Stimulated activated CD4-positive, alpha-beta T cell treated with anti-CD3 and anti-CD28 coated beads, Interleukin-1b, Interleukin-23, amount 100 ng/mL, for 24 hours (primary cell): ENCODE measurements at regions not wholly inside any gene's neighbourhood (a gene's known extent, or its start where the extent isn't known, plus 50 kb on each side); places are given as distances from the start of the nearest gene placed in this dataset.
"Not testable (repeated sequence)": the region's sequence is repeated elsewhere in the genome, so short reads cannot be mapped to it uniquely, and the experiment has no call there.

Experiments
- DNase-seq, 4 experiments: peaks; one replicate each; pipeline ENCODE4 v3.0.0-alpha.2; 2020; ENCODE audit warnings: low read depth in 4 of 4, low spot score in 1 of 4

DNA sequence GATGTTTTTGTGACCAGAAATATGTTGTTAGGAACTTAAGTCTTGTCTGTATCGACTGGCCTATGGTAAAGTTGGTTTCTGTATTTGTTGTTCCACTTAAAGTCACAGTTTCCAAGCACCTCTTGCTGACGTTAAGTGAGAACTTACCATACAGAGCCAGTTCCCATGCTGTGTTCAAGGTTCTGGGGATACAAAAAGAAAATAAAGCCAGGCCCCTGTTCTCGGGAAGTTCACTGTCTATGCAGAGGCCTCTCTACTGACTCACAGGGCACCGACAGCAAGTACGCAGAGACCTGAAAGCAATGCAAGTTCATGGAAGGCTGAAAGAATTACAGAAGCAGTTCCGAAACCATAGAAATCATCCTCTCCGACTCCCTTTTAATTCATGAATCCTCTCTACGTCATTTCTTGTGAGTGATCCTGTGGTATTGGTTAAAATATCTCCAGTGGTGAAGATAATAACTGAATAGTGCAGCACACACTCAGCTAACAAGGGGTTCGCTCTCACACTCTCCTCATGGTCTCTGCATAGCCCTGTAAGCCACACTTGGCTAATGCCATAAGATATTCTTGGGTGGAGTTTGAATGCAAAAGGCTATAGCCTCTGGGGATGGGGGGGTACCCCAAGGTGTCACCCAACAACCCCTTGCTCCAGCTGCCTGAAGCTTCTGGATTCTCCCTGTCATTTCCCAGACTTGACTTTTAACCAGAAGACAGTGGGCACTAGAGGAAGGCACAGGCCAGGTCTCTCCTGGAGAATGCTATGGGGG is 91.2 kb upstream of the EXOC2 start:
- no peak for DNase-seq

GRCh38 chr6:782141-782540 is 89.2 kb upstream of the EXOC2 start:
- no peak for DNase-seq

- no peak for DNase-seq
These were observed 88.5 kb upstream of the EXOC2 start for GRCh38 chr6:781350-781961.

DNA sequence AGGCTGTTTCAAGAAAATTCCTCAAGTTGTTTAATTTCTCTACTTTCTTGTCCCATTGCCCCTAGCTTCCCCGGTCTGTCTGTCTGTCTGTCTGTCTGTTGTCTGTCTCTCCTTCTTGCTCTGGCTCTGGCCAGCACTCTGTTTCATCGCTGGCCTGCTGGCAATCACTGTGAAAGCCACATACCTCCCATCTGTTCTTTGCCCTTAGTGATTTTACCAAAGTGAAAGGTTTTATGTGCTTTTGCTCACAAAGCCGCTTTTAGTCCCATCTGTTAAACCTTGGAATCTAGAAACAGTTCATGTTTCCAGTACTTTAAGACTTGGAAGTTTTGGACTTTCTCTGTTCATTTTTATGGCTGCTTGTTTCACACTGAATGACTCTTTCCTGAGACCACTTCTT is 87.8 kb upstream of the EXOC2 start:
- DNase-seq, result no peak

DNA sequence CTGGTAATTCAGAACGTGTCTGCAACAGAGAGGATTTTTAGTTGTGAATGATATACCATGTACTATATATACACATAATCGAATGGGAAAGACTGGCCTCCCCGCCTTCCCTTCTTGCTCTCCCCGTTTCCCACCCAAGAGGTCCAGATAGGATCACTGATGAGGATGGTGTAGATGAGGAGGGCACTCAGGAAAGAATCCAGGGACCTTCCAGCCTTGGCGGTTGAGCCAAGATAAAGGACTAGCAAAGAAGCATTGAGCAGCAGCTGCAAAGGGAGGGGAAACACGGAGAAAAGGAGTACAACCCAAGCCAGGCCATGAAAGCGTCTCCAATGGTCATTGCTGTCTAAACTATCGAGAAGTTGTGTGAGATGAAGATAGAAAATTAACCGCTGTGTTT is 84.0 kb upstream of the EXOC2 start:
- DNase-seq, result no peak

GRCh38 chr6:776528-776931 is 83.6 kb upstream of the EXOC2 start:
- DNase-seq, result no peak

DNA sequence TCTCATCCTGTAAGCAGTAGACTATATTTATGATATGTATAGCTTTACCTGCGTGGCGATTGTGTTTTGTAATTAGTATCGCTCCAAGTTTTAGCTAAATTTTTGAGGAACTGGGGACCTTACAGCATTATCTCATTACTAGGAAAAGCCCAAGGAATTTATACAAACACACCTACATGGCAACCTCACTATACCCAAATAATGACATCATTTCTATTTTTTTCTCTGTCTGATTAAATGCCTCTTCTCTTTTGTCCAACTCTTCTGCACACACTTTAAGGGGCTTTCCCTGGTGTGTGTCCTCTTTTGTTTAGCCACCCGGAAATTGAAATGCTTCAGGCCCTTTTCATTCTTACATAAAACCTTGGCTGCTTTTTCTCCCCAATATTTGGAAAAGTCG is 82.9 kb upstream of the EXOC2 start:
- DNase-seq, result no peak

GRCh38 chr6:771683-772082 is 78.7 kb upstream of the EXOC2 start:
- DNase-seq, result not testable (repeated sequence)

GRCh38 chr6:767755-768512 is 75.0 kb upstream of the EXOC2 start:
- DNase-seq, result no peak

DNA sequence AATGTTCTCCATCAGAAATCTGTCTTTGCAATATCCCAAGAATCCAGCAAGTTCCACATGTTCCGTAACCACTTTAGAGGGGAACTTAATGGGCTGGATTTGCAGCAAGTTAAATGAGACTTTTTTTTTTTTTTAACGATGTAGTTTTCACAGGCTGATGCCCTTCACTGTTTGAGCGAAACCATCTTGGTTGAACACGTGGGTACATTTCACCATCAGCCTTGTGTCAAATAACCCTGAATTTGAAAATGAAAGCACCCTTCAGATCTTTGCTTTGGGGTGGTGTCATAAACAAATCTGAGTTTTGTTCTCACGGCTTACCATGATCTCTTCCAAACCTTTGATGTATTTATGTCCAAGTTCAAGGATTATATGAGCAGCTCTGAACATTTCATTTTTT is 73.7 kb upstream of the EXOC2 start:
- DNase-seq, result no peak

GRCh38 chr6:761997-762396 is 69.1 kb upstream of the EXOC2 start:
- no peak for DNase-seq

- DNase-seq, result no peak
These were observed 68.3 kb upstream of the EXOC2 start for GRCh38 chr6:760982-761955.

DNA sequence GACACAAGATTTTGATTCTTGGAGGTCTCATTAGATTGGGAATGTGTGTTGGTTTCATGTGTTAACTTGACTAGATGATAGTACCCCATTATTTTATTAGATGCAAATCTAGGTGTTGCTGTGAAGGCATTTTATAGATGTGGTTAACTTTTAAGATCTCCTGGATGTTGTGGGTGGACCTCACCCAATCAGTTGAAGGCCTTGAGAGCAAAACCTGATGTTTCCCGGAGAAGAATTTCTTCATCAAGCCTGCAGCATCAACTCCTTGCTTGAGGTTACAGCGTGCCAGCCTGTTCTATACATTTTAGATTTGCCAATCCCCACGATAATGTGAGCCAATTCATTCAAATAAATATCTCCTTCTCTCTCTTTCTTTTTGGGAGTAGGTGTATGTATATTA is 66.8 kb upstream of the EXOC2 start:
- DNase-seq, result no peak

DNA sequence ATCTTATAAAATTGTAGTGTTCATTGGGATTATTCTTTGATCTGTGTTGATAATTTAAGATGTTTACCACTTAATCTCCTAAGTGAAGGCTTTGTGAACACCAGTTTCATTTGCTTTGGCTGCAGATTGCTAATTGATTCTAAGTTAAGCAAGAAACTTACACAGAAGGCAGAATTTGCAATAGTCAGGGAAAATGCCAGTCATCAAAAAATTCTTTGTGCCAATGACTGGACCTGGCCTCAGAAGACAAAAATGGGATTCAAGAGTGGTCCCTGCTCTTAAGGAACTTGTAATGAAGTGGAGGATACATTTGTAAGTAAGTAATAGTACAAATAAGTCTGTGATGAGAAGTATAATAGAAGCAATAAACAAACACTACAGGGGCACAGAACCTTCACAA is 63.3 kb upstream of the EXOC2 start:
- DNase-seq, result no peak

GRCh38 chr6:754202-754601 is 61.3 kb upstream of the EXOC2 start:
- no peak for DNase-seq

DNA sequence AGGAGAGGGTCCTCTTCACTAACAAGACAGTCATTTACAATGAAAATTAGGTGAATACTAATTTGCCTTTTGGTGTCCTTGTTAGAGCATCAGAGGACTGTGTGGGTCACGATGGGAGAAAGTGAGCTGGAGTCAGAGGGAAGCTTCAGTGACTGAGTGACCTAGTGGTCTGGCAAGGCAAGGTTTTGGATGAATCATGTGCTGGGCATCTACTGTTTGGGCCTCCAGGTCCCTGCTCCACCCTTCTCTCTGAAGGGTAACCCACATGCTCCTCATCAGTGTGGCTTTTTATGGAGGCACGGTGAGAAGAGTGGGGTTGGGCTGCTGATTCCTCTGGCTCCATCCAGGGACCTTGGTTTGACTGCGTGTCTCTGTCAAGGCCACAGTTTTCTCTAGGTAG is 60.5 kb upstream of the EXOC2 start:
- no peak for DNase-seq

DNA sequence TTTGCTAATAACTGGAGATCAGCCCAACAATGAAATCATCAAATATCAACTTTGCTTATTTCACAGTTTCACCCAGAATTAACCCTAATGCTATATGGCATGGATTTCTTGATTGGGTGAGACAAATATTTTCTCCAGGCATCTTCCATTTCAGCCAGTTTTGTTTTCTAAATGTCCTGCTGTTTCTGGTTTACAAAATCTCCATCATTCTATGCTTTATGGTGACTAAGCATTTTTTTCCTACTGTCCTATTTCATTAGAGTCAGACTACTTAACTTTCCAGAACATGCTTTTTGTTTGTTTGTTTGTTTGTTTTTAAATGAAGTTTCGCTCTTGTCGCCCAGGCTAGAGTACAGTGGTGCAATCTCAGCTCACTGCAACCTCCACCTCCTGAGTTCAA is 59.5 kb upstream of the EXOC2 start:
- DNase-seq, result no peak

DNA sequence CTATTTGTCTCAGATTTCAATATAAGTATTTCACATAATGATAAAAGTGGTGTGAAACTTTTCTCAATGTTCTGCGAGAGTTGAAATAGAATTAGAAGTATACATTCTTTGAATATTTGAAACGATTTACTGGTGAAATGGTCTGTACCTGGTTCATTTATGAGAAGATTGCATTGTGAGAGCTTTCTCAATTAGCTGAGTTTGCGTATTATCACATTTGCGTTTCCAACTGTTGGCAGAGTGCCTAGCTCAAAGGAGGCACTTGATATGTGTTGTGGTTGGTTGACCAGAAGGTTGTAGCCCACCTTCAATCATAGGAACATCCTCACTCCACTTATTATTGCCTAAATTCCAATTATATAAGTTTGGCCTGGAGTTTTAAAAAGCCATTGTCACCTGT is 58.8 kb upstream of the EXOC2 start:
- DNase-seq, result no peak

DNA sequence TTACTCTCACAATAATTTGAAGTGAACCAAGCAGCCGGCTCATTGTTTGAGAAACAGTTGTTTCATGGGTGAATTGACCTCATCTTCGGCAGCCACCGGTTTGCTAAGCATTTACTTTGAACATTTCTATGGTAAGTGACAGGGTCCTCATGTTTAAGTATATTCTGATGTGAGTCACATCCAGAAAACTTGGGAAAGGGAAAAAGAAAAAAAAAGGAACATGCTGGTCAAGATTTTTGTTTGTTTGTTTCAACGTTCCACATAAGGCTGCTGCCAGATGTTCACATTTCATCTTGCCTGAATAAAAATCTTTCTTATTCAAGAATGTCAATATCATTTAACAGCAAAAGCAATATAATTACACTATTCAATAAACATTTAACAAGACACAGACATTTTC is 55.0 kb upstream of the EXOC2 start:
- no peak for DNase-seq

GRCh38 chr6:747028-747427 is 54.1 kb upstream of the EXOC2 start:
- no peak for DNase-seq

- no peak for DNase-seq
These were observed 51.9 kb upstream of the EXOC2 start for GRCh38 chr6:744666-745353.
